ENCODE measurements at regions not wholly inside any gene's neighbourhood (a gene's known extent, or its start where the extent isn't known, plus 50 kb on each side); places are given as distances from the start of the nearest gene placed in this dataset.

DNA sequence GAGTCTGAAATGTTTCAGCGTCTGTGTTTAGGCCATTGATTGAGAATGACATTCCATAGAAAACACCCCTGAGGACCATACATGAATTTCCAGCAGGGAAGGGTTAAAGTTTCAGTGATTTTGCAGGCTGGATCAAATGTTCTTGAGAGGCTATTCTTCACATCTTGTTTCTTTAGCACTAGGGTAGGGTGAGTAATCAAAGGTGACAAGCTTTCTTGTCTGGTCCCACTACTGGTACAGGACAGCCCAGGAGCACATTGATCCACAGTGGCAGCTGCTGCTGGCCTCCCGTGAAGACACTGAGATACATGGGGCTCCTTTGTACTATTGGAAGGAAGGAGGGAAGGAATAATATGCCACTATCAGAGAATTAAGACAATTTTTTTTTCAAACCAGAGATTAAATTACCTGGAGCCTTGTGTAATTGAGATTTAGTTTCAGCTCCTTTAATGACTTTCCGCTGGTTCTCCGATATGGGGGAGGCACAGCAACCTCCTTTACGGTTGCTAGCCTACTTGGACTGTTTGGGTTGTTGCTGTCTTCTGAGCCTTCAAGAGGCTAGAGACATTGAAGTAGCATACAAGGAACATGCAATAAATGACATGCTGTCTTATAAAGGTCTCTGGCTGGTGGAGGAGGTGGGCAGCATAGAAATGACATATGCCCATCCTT, 368.9 kb downstream of the SOX11 start:
- Mint-ChIP-seq H3K27me3 (ENCODE audit: low read depth) (no peaks in the 10 kb centered on the region), H3K4me3 (no peak overlapping the region), H3K9me3 (peaks cover 2 to 6% of the 10 kb centered on the region in 2 donors), H3K36me3 (ENCODE audit: insufficient read depth in 2 of 2) (no peaks in the 10 kb centered on the region), H3K27ac (no peak overlapping the region), H3K4me1 (ENCODE audit: low read depth) (no peaks in the 10 kb centered on the region)
- DNase-seq, result no peak
- no peak for ATAC-seq (replicated peaks in 1 of 2)

DNA sequence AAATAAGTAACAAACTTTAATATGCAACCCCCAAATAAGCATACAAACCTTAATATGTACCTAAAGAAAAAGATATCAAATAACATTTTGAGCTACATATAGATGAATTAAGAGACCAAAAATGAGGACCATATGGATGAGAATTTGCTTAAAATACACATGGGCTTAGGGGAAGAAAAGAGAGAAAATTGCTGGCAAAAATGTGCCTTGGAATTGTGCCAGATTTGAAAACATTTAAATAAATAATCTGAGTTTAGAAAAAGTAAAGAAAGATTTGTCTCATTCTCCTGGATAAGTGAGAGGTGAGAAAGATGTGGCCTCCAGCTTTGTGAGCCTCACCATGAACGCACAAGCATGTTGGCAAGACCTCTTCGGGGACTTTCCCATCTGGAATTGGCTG, 372.6 kb downstream of the SOX11 start:
- Mint-ChIP-seq H3K9me3 (peaks cover 4 to 6% of the 10 kb centered on the region in 2 donors), H3K36me3 (ENCODE audit: insufficient read depth in 2 of 2) (no peaks in the 10 kb centered on the region), H3K4me3 (no peak overlapping the region), H3K27ac (no peak overlapping the region), H3K4me1 (ENCODE audit: low read depth) (no peaks in the 10 kb centered on the region), H3K27me3 (ENCODE audit: low read depth) (no peaks in the 10 kb centered on the region)
- ATAC-seq (replicated peaks in 1 of 2) (no peak), DNase-seq (no peak)

GRCh38 chr2:6065703-6066102, 373.5 kb downstream of the SOX11 start:
- Mint-ChIP-seq H3K27ac (no peak overlapping the region), H3K4me3 (no peak overlapping the region), H3K36me3 (ENCODE audit: insufficient read depth in 2 of 2) (no peaks in the 10 kb centered on the region), H3K4me1 (ENCODE audit: low read depth) (no peaks in the 10 kb centered on the region), H3K27me3 (ENCODE audit: low read depth) (no peaks in the 10 kb centered on the region), H3K9me3 (peaks cover 3 to 4% of the 10 kb centered on the region in 2 donors)
- ATAC-seq (replicated peaks in 1 of 2) (no peak), DNase-seq (no peak)

GRCh38 chr2:6067089-6067488, 374.9 kb downstream of the SOX11 start:
- H3K36me3 Mint-ChIP-seq (ENCODE audit: insufficient read depth in 2 of 2), result no peaks in the 10 kb centered on the region
- H3K27ac Mint-ChIP-seq, result no peak overlapping the region
- DNase-seq, result no peak
- H3K27me3 Mint-ChIP-seq (ENCODE audit: low read depth), result no peaks in the 10 kb centered on the region
- no peak overlapping the region for H3K4me3 Mint-ChIP-seq
- peaks cover 0 to 4% of the 10 kb centered on the region in 2 donors for H3K9me3 Mint-ChIP-seq
- no peaks in the 10 kb centered on the region for H3K4me1 Mint-ChIP-seq (ENCODE audit: low read depth)
- ATAC-seq (replicated peaks in 1 of 2), result no peak

DNA sequence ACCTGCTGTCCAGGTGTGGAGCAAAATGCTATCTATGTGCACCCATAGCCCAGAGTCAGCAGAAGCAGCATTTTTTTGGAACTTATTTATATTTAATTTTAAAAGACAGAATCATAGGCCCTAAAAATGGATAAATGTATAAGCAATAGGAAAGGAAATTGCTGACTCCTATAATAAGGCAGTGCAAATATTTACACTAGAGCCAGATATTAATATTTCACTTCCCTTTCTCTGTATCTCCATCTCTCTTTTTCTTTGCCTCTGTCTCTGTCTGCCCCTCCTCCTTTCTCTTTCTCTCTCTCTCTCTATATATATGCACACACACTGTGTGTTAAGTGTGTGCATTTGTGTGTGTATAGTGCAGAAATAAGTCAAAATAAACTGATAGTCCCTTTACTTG, 375.6 kb downstream of the SOX11 start:
- DNase-seq (no peak), ATAC-seq (replicated peaks in 1 of 2) (no peak)
- Mint-ChIP-seq H3K27me3 (ENCODE audit: low read depth) (no peaks in the 10 kb centered on the region), H3K9me3 (peaks cover 0 to 2% of the 10 kb centered on the region in 2 donors), H3K36me3 (ENCODE audit: insufficient read depth in 2 of 2) (no peaks in the 10 kb centered on the region), H3K4me1 (ENCODE audit: low read depth) (no peaks in the 10 kb centered on the region), H3K27ac (no peak overlapping the region), H3K4me3 (no peak overlapping the region)

DNA sequence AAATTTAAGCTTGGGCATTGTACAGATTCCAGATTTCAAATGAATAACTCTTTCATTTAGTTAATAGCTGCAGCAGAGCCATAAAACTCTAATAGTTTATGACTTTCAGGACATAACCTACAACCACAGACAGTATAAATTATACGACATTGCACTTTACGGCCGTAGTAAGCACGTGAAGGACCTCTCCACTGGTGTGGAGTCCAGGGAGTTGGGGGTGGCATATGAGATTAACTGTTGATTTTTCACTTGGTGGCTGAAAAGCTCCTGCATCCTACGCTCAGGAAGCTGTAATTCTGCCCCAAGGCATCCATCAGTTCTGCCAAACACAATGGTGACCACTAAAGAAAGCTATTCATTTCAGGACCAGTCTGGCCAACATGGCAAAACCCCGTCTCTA, 376.2 kb downstream of the SOX11 start:
- no peaks in the 10 kb centered on the region for H3K36me3 Mint-ChIP-seq (ENCODE audit: insufficient read depth in 2 of 2)
- no peak overlapping the region for H3K27ac Mint-ChIP-seq
- H3K27me3 Mint-ChIP-seq (ENCODE audit: low read depth), result no peaks in the 10 kb centered on the region
- DNase-seq (no peak), ATAC-seq (replicated peaks in 1 of 2) (no peak)
- no peak overlapping the region for H3K4me3 Mint-ChIP-seq
- H3K9me3 Mint-ChIP-seq, result peaks cover 0 to 2% of the 10 kb centered on the region in 2 donors
- no peaks in the 10 kb centered on the region for H3K4me1 Mint-ChIP-seq (ENCODE audit: low read depth)

GRCh38 chr2:6069381-6069780, 377.2 kb downstream of the SOX11 start:
- no peaks in the 10 kb centered on the region for H3K4me1 Mint-ChIP-seq (ENCODE audit: low read depth)
- ATAC-seq (replicated peaks in 1 of 2), result no peak
- no peak overlapping the region for H3K27ac Mint-ChIP-seq
- H3K36me3 Mint-ChIP-seq (ENCODE audit: insufficient read depth in 2 of 2), result no peaks in the 10 kb centered on the region
- H3K9me3 Mint-ChIP-seq, result peaks cover 0 to 2% of the 10 kb centered on the region in 2 donors
- DNase-seq, result no peak
- no peaks in the 10 kb centered on the region for H3K27me3 Mint-ChIP-seq (ENCODE audit: low read depth)
- H3K4me3 Mint-ChIP-seq, result no peak overlapping the region

GRCh38 chr2:6071519-6071918, 379.3 kb downstream of the SOX11 start:
- H3K4me1 Mint-ChIP-seq (ENCODE audit: low read depth), result no peaks in the 10 kb centered on the region
- no peaks in the 10 kb centered on the region for H3K36me3 Mint-ChIP-seq (ENCODE audit: insufficient read depth in 2 of 2)
- no peaks in the 10 kb centered on the region for H3K27me3 Mint-ChIP-seq (ENCODE audit: low read depth)
- no peak overlapping the region for H3K4me3 Mint-ChIP-seq
- ATAC-seq (replicated peaks in 1 of 2) (no peak), DNase-seq (no peak)
- no peak overlapping the region for H3K27ac Mint-ChIP-seq
- H3K9me3 Mint-ChIP-seq, result peaks cover 0 to 2% of the 10 kb centered on the region in 2 donors

DNA sequence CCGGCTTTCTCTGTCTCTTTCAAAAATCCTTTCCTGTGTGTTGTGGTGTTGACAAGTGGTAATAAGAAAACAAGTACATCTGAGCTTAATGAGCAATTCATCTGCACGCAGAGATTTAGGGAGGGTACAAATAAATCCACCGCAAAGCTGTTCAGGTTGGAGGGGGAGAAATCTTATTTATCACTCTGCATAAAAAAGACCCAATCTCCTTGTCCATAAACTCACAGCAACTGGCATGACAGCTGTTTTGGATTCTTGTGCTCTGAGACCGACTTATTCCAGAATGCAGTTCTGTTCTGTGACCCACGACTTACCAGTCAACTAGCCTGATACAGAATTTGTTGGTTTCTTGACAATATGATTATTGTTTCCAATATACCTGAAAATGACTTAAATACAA, 380.1 kb downstream of the SOX11 start:
- no peak for ATAC-seq (replicated peaks in 1 of 2)
- Mint-ChIP-seq H3K36me3 (ENCODE audit: insufficient read depth in 2 of 2) (no peaks in the 10 kb centered on the region), H3K27me3 (ENCODE audit: low read depth) (no peaks in the 10 kb centered on the region), H3K27ac (no peak overlapping the region), H3K9me3 (peaks cover 0 to 2% of the 10 kb centered on the region in 2 donors), H3K4me1 (ENCODE audit: low read depth) (no peaks in the 10 kb centered on the region), H3K4me3 (no peak overlapping the region)
- DNase-seq, result no peak

DNA sequence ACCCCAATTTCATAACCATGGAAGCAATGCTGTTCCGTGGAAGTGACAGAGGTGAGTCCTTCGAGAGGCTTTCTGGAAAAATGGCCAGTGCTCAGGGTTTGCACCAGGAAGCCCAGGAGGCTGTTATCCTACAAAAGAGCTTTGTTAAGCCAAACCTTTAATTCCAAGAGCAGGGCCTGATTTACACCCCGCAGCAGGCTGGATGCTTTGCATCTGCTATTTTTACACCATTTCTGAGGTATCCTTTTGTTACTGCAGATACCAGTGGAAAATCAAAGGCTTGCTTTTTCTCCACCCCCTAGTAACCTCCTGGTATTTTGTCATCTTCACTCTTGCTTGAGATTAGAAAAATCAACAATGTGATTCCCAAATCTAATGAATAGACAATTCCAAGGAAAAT, 380.6 kb downstream of the SOX11 start:
- DNase-seq (no peak), ATAC-seq (replicated peaks in 1 of 2) (no peak)
- Mint-ChIP-seq H3K36me3 (ENCODE audit: insufficient read depth in 2 of 2) (no peaks in the 10 kb centered on the region), H3K27me3 (ENCODE audit: low read depth) (no peaks in the 10 kb centered on the region), H3K4me1 (ENCODE audit: low read depth) (no peaks in the 10 kb centered on the region), H3K4me3 (no peak overlapping the region), H3K9me3 (peaks cover 0 to 2% of the 10 kb centered on the region in 2 donors), H3K27ac (no peak overlapping the region)

DNA sequence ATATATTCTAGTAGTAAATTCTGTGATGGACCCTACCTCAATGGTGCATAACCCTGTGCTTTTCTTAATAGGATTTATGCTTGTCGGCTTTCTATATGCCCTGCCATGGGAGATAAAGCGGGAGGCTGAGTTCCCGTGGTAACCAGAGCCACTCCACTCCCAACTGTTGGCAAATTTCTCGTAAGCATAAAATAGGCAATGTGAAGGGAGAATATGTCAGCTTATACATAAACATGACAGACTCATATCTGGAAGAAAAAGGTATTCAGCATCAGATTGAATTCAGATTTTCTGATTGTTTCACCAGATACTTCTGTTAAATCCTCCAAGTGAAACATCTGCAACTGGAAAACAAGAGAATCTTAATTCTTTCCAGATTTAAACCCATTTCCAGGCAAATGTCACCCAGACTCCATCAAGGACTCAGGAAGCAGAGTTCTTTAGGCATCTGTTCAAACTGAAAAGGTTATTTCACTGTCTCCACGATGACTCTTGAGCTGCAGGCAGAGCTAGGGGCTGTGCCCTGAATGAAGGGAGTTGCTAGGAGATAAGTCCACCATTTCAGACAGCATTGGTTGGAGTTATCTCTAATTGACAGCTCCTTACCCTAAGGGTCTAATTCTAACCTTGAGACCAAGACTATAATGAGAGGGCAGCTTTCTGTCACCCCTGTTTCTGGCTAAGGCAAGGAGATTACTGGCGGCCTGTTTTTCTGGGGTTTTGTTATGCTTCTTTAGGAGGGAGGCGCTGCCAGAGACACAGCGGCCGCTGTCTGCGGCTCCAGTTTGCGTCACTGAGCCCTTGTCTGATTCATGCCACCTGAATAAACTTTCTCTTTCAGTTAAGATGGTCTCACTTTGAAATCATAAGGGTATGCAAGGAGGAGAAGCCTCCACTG, 381.3 kb downstream of the SOX11 start:
- H3K4me1 Mint-ChIP-seq (ENCODE audit: low read depth), result no peaks in the 10 kb centered on the region
- no peak overlapping the region for H3K4me3 Mint-ChIP-seq

GRCh38 chr2:6074089-6074643, 382.0 kb downstream of the SOX11 start:
- ATAC-seq (replicated peaks in 1 of 2), result no peak
- Mint-ChIP-seq H3K9me3 (no peaks in the 10 kb centered on the region), H3K27me3 (ENCODE audit: low read depth) (no peaks in the 10 kb centered on the region), H3K36me3 (ENCODE audit: insufficient read depth in 2 of 2) (no peaks in the 10 kb centered on the region), H3K4me3 (no peak overlapping the region), H3K4me1 (ENCODE audit: low read depth) (no peaks in the 10 kb centered on the region), H3K27ac (no peak overlapping the region)
- DNase-seq, result no peak

More for the DNA sequence above, 381.3 kb downstream of the SOX11 start:
- Mint-ChIP-seq H3K36me3 (ENCODE audit: insufficient read depth in 2 of 2) (no peaks in the 10 kb centered on the region), H3K9me3 (no peaks in the 10 kb centered on the region), H3K27ac (no peak overlapping the region), H3K27me3 (ENCODE audit: low read depth) (no peaks in the 10 kb centered on the region)
- peak in 1 of 2 donors; percentile 33 for ATAC-seq (replicated peaks in 1 of 2)
- no peak for DNase-seq

- Mint-ChIP-seq H3K27ac (no peak overlapping the region), H3K9me3 (peaks cover 0 to 2% of the 10 kb centered on the region in 2 donors), H3K4me3 (no peak overlapping the region), H3K27me3 (ENCODE audit: low read depth) (no peaks in the 10 kb centered on the region), H3K4me1 (ENCODE audit: low read depth) (no peaks in the 10 kb centered on the region), H3K36me3 (ENCODE audit: insufficient read depth in 2 of 2) (no peaks in the 10 kb centered on the region)
- no peak for DNase-seq
- no peak for ATAC-seq (replicated peaks in 1 of 2)
These were observed 385.4 kb downstream of the SOX11 start for GRCh38 chr2:6077585-6077984.
